Esophagus squamous epithelium (tissue), 4 donors: ENCODE measurements at regions not wholly inside any gene's neighbourhood (a gene's known extent, or its start where the extent isn't known, plus 50 kb on each side); places are given as distances from the start of the nearest gene placed in this dataset.

Experiments
- CTCF ChIP-seq, 6 experiments: fragments of 450-650 bp in 4 of 6; fragments of 200-600 bp in 2 of 6; sonication (generic) in 2 of 6; IDR thresholded peaks; one replicate each; pipeline ENCODE4 v1.5.1; 2016 to 2019; ENCODE audit warnings: antibody characterized with exemption in 6 of 6, mild to moderate bottlenecking in 4 of 6, moderate library complexity in 4 of 6
- POLR2A ChIP-seq, 4 donors: fragments of 450-650 bp; IDR thresholded peaks; one replicate each; pipeline ENCODE4 v1.6.1; 2017; ENCODE audit warnings: antibody characterized with exemption in 4 of 4, mild to moderate bottlenecking in 4 of 4, moderate library complexity in 3 of 4

- no peak for TF ChIP-seq CTCF (IDR thresholded peaks at IDR 0.05)
- no peak for TF ChIP-seq POLR2A (IDR thresholded peaks at IDR 0.05)
Measured at GRCh38 chr2:166766220-166766619, 122.1 kb upstream of the XIRP2 start.
